Neural progenitor cell (in vitro differentiated cells): ENCODE measurements at regions not wholly inside any gene's neighbourhood (a gene's known extent, or its start where the extent isn't known, plus 50 kb on each side); places are given as distances from the start of the nearest gene placed in this dataset.

Experiments
- EZH2 ChIP-seq: fragments of 200-600 bp; sonication (generic); IDR thresholded peaks from 2 replicates; pipeline ENCODE4 v1.6.1; 2017; ENCODE audit warnings: antibody characterized with exemption, mild to moderate bottlenecking, moderate library complexity
- EZH2phosphoT487 ChIP-seq: fragments of 200-600 bp; sonication (generic); IDR thresholded peaks from 2 replicates; pipeline ENCODE4 v1.6.1; 2017; ENCODE audit warnings: antibody characterized with exemption
- TF ChIP-seq, protein P1 (sequence below): fragments of 200-600 bp; sonication (generic); IDR thresholded peaks from 2 replicates; pipeline ENCODE4 v1.5.1; 2017; ENCODE audit warnings: antibody characterized with exemption, mild to moderate bottlenecking

DNA sequence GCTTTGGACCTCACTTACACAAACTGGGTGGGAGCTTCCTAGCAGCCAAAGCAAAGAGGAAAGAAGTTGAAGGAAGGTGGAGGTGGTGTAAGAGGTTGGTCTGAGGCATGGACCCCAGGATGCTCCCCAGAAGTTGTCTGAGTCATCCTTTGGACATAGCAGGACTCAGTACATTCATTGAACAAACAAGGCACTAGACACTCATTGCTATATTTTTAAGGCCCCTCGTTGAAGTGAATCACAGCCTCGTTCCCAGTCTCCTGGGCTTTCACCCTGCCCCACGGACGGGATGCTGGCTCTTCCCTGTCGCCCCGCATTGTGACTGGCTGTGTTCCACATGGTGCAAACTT is 95.9 kb upstream of the FGF3 start:
- TF ChIP-seq, protein P1, sequence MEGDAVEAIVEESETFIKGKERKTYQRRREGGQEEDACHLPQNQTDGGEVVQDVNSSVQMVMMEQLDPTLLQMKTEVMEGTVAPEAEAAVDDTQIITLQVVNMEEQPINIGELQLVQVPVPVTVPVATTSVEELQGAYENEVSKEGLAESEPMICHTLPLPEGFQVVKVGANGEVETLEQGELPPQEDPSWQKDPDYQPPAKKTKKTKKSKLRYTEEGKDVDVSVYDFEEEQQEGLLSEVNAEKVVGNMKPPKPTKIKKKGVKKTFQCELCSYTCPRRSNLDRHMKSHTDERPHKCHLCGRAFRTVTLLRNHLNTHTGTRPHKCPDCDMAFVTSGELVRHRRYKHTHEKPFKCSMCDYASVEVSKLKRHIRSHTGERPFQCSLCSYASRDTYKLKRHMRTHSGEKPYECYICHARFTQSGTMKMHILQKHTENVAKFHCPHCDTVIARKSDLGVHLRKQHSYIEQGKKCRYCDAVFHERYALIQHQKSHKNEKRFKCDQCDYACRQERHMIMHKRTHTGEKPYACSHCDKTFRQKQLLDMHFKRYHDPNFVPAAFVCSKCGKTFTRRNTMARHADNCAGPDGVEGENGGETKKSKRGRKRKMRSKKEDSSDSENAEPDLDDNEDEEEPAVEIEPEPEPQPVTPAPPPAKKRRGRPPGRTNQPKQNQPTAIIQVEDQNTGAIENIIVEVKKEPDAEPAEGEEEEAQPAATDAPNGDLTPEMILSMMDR, result no peak
- TF ChIP-seq EZH2phosphoT487 (no peak), EZH2 (no peak)
